ENCODE measurements at regions not wholly inside any gene's neighbourhood (a gene's known extent, or its start where the extent isn't known, plus 50 kb on each side); places are given as distances from the start of the nearest gene placed in this dataset.

- no peaks in the 10 kb centered on the region for H3K36me3 Mint-ChIP-seq (ENCODE audit: low read depth)
- no peaks in the 10 kb centered on the region for H3K4me1 Mint-ChIP-seq
- TF ChIP-seq CTCF (IDR thresholded peaks at IDR 0.05; ENCODE audit: unreplicated experiment in 3 of 3): no peak
- no peak overlapping the region for H3K27ac Mint-ChIP-seq
- H3K27me3 Mint-ChIP-seq (ENCODE audit: low read depth): no peaks in the 10 kb centered on the region
- H3K9me3 Mint-ChIP-seq: no peaks in the 10 kb centered on the region
- H3K4me3 Mint-ChIP-seq: no peak overlapping the region
These were observed 284.5 kb upstream of the TRPC5 start for GRCh38 chrX:112367065-112367464.

GRCh38 chrX:112359906-112360305 lies 277.3 kb upstream of the TRPC5 start:
- no peak overlapping the region for H3K4me3 Mint-ChIP-seq
- TF ChIP-seq CTCF (IDR thresholded peaks at IDR 0.05; ENCODE audit: unreplicated experiment in 3 of 3): no peak
- no peaks in the 10 kb centered on the region for H3K36me3 Mint-ChIP-seq (ENCODE audit: low read depth)
- H3K27ac Mint-ChIP-seq: peak overlapping the region in 1 of 3 experiments; percentile 4
- no peaks in the 10 kb centered on the region for H3K9me3 Mint-ChIP-seq
- peaks cover 9% of the 10 kb centered on the region for H3K4me1 Mint-ChIP-seq
- H3K27me3 Mint-ChIP-seq (ENCODE audit: low read depth): no peaks in the 10 kb centered on the region

GRCh38 chrX:112355931-112356330 lies 273.4 kb upstream of the TRPC5 start:
- H3K4me1 Mint-ChIP-seq: peaks cover 9% of the 10 kb centered on the region
- no peaks in the 10 kb centered on the region for H3K27me3 Mint-ChIP-seq (ENCODE audit: low read depth)
- no peak for TF ChIP-seq CTCF (IDR thresholded peaks at IDR 0.05; ENCODE audit: unreplicated experiment in 3 of 3)
- H3K36me3 Mint-ChIP-seq (ENCODE audit: low read depth): no peaks in the 10 kb centered on the region
- no peak overlapping the region for H3K27ac Mint-ChIP-seq
- no peak overlapping the region for H3K4me3 Mint-ChIP-seq
- peaks cover 10% of the 10 kb centered on the region for H3K9me3 Mint-ChIP-seq

GRCh38 chrX:112341598-112341997 lies 259.0 kb upstream of the TRPC5 start:
- no peak for TF ChIP-seq CTCF (IDR thresholded peaks at IDR 0.05; ENCODE audit: unreplicated experiment in 3 of 3)
- H3K9me3 Mint-ChIP-seq: no peaks in the 10 kb centered on the region
- no peak overlapping the region for H3K4me3 Mint-ChIP-seq
- H3K27me3 Mint-ChIP-seq (ENCODE audit: low read depth): peaks cover 3% of the 10 kb centered on the region
- H3K4me1 Mint-ChIP-seq: no peaks in the 10 kb centered on the region
- no peak overlapping the region for H3K27ac Mint-ChIP-seq
- H3K36me3 Mint-ChIP-seq (ENCODE audit: low read depth): no peaks in the 10 kb centered on the region

GRCh38 chrX:112313201-112313600 lies 230.6 kb upstream of the TRPC5 start:
- no peak for TF ChIP-seq CTCF (IDR thresholded peaks at IDR 0.05; ENCODE audit: unreplicated experiment in 3 of 3)
- Mint-ChIP-seq H3K9me3 (no peaks in the 10 kb centered on the region), H3K27me3 (ENCODE audit: low read depth) (no peaks in the 10 kb centered on the region), H3K36me3 (ENCODE audit: low read depth) (no peaks in the 10 kb centered on the region), H3K4me1 (no peaks in the 10 kb centered on the region), H3K4me3 (no peak overlapping the region), H3K27ac (no peak overlapping the region)

GRCh38 chrX:112306027-112306426 lies 223.5 kb upstream of the TRPC5 start:
- TF ChIP-seq CTCF (IDR thresholded peaks at IDR 0.05; ENCODE audit: unreplicated experiment in 3 of 3): no peak
- Mint-ChIP-seq H3K4me1 (peaks cover 5% of the 10 kb centered on the region), H3K4me3 (no peak overlapping the region), H3K27ac (no peak overlapping the region), H3K9me3 (no peaks in the 10 kb centered on the region), H3K36me3 (ENCODE audit: low read depth) (no peaks in the 10 kb centered on the region), H3K27me3 (ENCODE audit: low read depth) (no peaks in the 10 kb centered on the region)

Data from nephron (organoid).